HL-60 (cell line): ENCODE measurements at regions not wholly inside any gene's neighbourhood (a gene's known extent, or its start where the extent isn't known, plus 50 kb on each side); places are given as distances from the start of the nearest gene placed in this dataset.
"Not testable (repeated sequence)": the region's sequence is repeated elsewhere in the genome, so short reads cannot be mapped to it uniquely, and the experiment has no call there.

Source experiments
- CTCF ChIP-seq: IDR thresholded peaks from one replicate; pipeline ENCODE4 v1.5.1; 2011; ENCODE audit warnings: low read length, control low read depth, inconsistent platforms; ENCODE audit not compliant: insufficient read depth
- GABPA ChIP-seq: IDR thresholded peaks from 2 replicates; pipeline ENCODE4 v1.6.1; 2012; ENCODE audit warnings: low read depth
- POLR2AphosphoS5 ChIP-seq: IDR thresholded peaks from 2 replicates; pipeline ENCODE4 v1.6.1; 2012; ENCODE audit warnings: low read depth
- REST ChIP-seq: IDR thresholded peaks from 2 replicates; pipeline ENCODE4 v1.6.1; 2012; ENCODE audit warnings: low read depth; ENCODE audit not compliant: insufficient replicate concordance

GRCh38 chr13:44314160-44314559 is 59.5 kb upstream of the SERP2 start:
- not testable (repeated sequence) for TF ChIP-seq REST, GABPA, CTCF, POLR2AphosphoS5
